ENCODE measurements at regions not wholly inside any gene's neighbourhood (a gene's known extent, or its start where the extent isn't known, plus 50 kb on each side); places are given as distances from the start of the nearest gene placed in this dataset.

GRCh38 chr17:33858682-33859081 is 396.4 kb upstream of the CCL2 start:
- Mint-ChIP-seq H3K27me3 (ENCODE audit: unreplicated experiment) (no peaks in the 10 kb centered on the region), H3K9me3 (ENCODE audit: unreplicated experiment) (peaks cover 13% of the 10 kb centered on the region), H3K27ac (ENCODE audit: unreplicated experiment) (no peak overlapping the region), H3K36me3 (ENCODE audit: unreplicated experiment) (no peaks in the 10 kb centered on the region), H3K4me1 (ENCODE audit: unreplicated experiment) (no peaks in the 10 kb centered on the region), H3K4me3 (ENCODE audit: unreplicated experiment) (no peak overlapping the region)
- TF ChIP-seq CTCF (IDR thresholded peaks at IDR 0.05), result no peak
- DNase-seq (ENCODE audit: extremely low spot score, unreplicated experiment), result no peak

GRCh38 chr17:33862772-33863602 is 392.1 kb upstream of the CCL2 start:
- no peaks in the 10 kb centered on the region for H3K4me1 Mint-ChIP-seq (ENCODE audit: unreplicated experiment)

GRCh38 chr17:33864758-33865229 is 390.3 kb upstream of the CCL2 start:
- TF ChIP-seq CTCF (IDR thresholded peaks at IDR 0.05), result no peak
- no peaks in the 10 kb centered on the region for H3K27me3 Mint-ChIP-seq (ENCODE audit: unreplicated experiment)
- no peaks in the 10 kb centered on the region for H3K36me3 Mint-ChIP-seq (ENCODE audit: unreplicated experiment)
- H3K4me1 Mint-ChIP-seq (ENCODE audit: unreplicated experiment), result no peaks in the 10 kb centered on the region
- H3K27ac Mint-ChIP-seq (ENCODE audit: unreplicated experiment), result no peak overlapping the region
- no peak for DNase-seq (ENCODE audit: extremely low spot score, unreplicated experiment)
- H3K9me3 Mint-ChIP-seq (ENCODE audit: unreplicated experiment), result peaks cover 6% of the 10 kb centered on the region
- no peak overlapping the region for H3K4me3 Mint-ChIP-seq (ENCODE audit: unreplicated experiment)

More at GRCh38 chr17:33862772-33863602, 392.1 kb upstream of the CCL2 start:
- H3K36me3 Mint-ChIP-seq (ENCODE audit: unreplicated experiment), result no peaks in the 10 kb centered on the region
- DNase-seq (ENCODE audit: extremely low spot score, unreplicated experiment), result no peak
- no peak overlapping the region for H3K27ac Mint-ChIP-seq (ENCODE audit: unreplicated experiment)
- peaks cover 2% of the 10 kb centered on the region for H3K9me3 Mint-ChIP-seq (ENCODE audit: unreplicated experiment)
- H3K27me3 Mint-ChIP-seq (ENCODE audit: unreplicated experiment), result no peaks in the 10 kb centered on the region
- TF ChIP-seq CTCF (IDR thresholded peaks at IDR 0.05), result no peak
- H3K4me3 Mint-ChIP-seq (ENCODE audit: unreplicated experiment), result no peak overlapping the region

GRCh38 chr17:33868899-33869298 is 386.2 kb upstream of the CCL2 start:
- no peak overlapping the region for H3K27ac Mint-ChIP-seq (ENCODE audit: unreplicated experiment)
- H3K27me3 Mint-ChIP-seq (ENCODE audit: unreplicated experiment), result no peaks in the 10 kb centered on the region

More at GRCh38 chr17:33868899-33869298, 386.2 kb upstream of the CCL2 start:
- TF ChIP-seq CTCF (IDR thresholded peaks at IDR 0.05), result no peak
- DNase-seq (ENCODE audit: extremely low spot score, unreplicated experiment), result no peak
- Mint-ChIP-seq H3K36me3 (ENCODE audit: unreplicated experiment) (no peaks in the 10 kb centered on the region), H3K4me1 (ENCODE audit: unreplicated experiment) (no peaks in the 10 kb centered on the region), H3K9me3 (ENCODE audit: unreplicated experiment) (peaks cover 6% of the 10 kb centered on the region), H3K4me3 (ENCODE audit: unreplicated experiment) (no peak overlapping the region)

Data from osteocyte (in vitro differentiated cells).